IMR-90 (cell line): ENCODE measurements at regions not wholly inside any gene's neighbourhood (a gene's known extent, or its start where the extent isn't known, plus 50 kb on each side); places are given as distances from the start of the nearest gene placed in this dataset.
"Not testable (repeated sequence)": the region's sequence is repeated elsewhere in the genome, so short reads cannot be mapped to it uniquely, and the experiment has no call there.

Experiments used
- ATAC-seq: fragments of 200-7000 bp; cut with Tn5 transposase; 2 replicates; pipeline ENCODE4 v1.9.1; 2020; ENCODE audit warnings: low read depth, mild to moderate bottlenecking, moderate library complexity
- BruUV-seq: library from RNA; stranded (reverse); fragments of 400-500 nt; replicated peaks from 2 replicates; lab custom pipeline; 2021; lab: Mats Ljungman, UMichigan
- CTCF ChIA-PET: fragments of 300-600 bp; formaldehyde crosslinking; extraction: SDS; loops from one replicate; lab custom pipeline; 2021; ENCODE audit warnings: antibody characterized with exemption; lab: Yijun Ruan, JAX
- POLR2A ChIA-PET: fragments of 300-600 bp; sonication (Branson Sonifier 250); formaldehyde crosslinking; loops from one replicate; lab custom pipeline; 2022; ENCODE audit warnings: antibody characterized with exemption; ENCODE audit not compliant: unreplicated experiment; lab: Charles Lee
- DNase-seq: peaks from one replicate; pipeline ENCODE4 v3.0.0; 2013
- H2AFZ ChIP-seq: replicated peaks from 2 replicates; pipeline ENCODE3; 2013; ENCODE audit warnings: low read length, mild to moderate bottlenecking; ENCODE audit not compliant: poor library complexity
- H2AK5ac ChIP-seq: 2 replicates; pipeline ENCODE4 v1.6.1; 2013; ENCODE audit warnings: low read depth, low read length, inconsistent platforms
- H2AK9ac ChIP-seq: replicated peaks from 2 replicates; pipeline ENCODE3; 2013; ENCODE audit warnings: mild to moderate bottlenecking, low read depth, low read length, moderate library complexity; ENCODE audit not compliant: poor library complexity
- H2BK120ac ChIP-seq: 2 replicates; pipeline ENCODE4 v1.6.1; 2013; ENCODE audit warnings: low read depth, low read length, inconsistent platforms
- H2BK15ac ChIP-seq: 3 replicates; pipeline ENCODE4 v1.6.1; 2013; ENCODE audit warnings: low read depth, low read length, inconsistent platforms
- H2BK20ac ChIP-seq: 2 replicates; pipeline ENCODE4 v1.6.1; 2013; ENCODE audit warnings: low read depth, mild to moderate bottlenecking, inconsistent platforms, low read length, moderate library complexity
- H2BK5ac ChIP-seq: 2 replicates; pipeline ENCODE4 v1.6.1; 2013; ENCODE audit warnings: mild to moderate bottlenecking, low read depth, low read length, inconsistent platforms; ENCODE audit not compliant: poor library complexity, severe bottlenecking
- H3K14ac ChIP-seq: replicated peaks from 2 replicates; pipeline ENCODE4 v1.6.1; 2013; ENCODE audit warnings: low read depth, low read length, inconsistent platforms
- H3K18ac ChIP-seq: 2 replicates; pipeline ENCODE4 v1.6.1; 2013; ENCODE audit warnings: low read depth, low read length, control low read depth
- H3K23ac ChIP-seq: 2 replicates; pipeline ENCODE4 v1.6.1; 2013; ENCODE audit warnings: low read depth, low read length, inconsistent platforms
- H3K27ac ChIP-seq: 2 replicates; pipeline ENCODE4 v1.5.1; 2013; ENCODE audit warnings: mild to moderate bottlenecking, control low read depth, low read length; ENCODE audit not compliant: insufficient read depth
- H3K27me3 ChIP-seq: 2 replicates; pipeline ENCODE4 v1.6.1; 2013; ENCODE audit warnings: low read length; ENCODE audit not compliant: control insufficient read depth, insufficient read depth
- H3K36me3 ChIP-seq: 2 replicates; pipeline ENCODE4 v1.6.1; 2013; ENCODE audit warnings: low read length, mixed read lengths; ENCODE audit not compliant: control insufficient read depth, insufficient read depth
- H3K4ac ChIP-seq: 2 replicates; pipeline ENCODE4 v1.6.1; 2013; ENCODE audit warnings: low read depth, low read length, inconsistent platforms
- H3K4me1 ChIP-seq: 2 replicates; pipeline ENCODE4 v1.6.1; 2013; ENCODE audit warnings: low read length, mixed read lengths; ENCODE audit not compliant: control insufficient read depth, insufficient read depth
- H3K4me2 ChIP-seq: 2 replicates; pipeline ENCODE4 v1.6.1; 2013; ENCODE audit warnings: low read depth, mild to moderate bottlenecking, control low read depth, low read length, moderate library complexity
- H3K4me3 ChIP-seq: 2 replicates; pipeline ENCODE4 v1.5.1; 2013; ENCODE audit warnings: low read depth, mild to moderate bottlenecking, control low read depth, low read length, moderate library complexity; ENCODE audit not compliant: insufficient read depth
- H3K56ac ChIP-seq: 2 replicates; pipeline ENCODE4 v1.6.1; 2013; ENCODE audit warnings: low read length, inconsistent platforms; ENCODE audit not compliant: insufficient read depth; ENCODE audit errors: extremely low read depth
- H3K79me1 ChIP-seq, 2 experiments: 2 replicates each; pipeline ENCODE4 v1.6.1; 2013; ENCODE audit warnings: low read length in 2 of 2, inconsistent platforms in 1 of 2, low read depth in 1 of 2
- H3K9ac ChIP-seq: 2 replicates; pipeline ENCODE4 v1.6.1; 2013; ENCODE audit warnings: low read depth, low read length, control low read depth
- H3K9me1 ChIP-seq: 2 replicates; pipeline ENCODE4 v1.6.1; 2013; ENCODE audit warnings: low read length, inconsistent platforms; ENCODE audit not compliant: insufficient read depth
- H3K9me3 ChIP-seq: 2 replicates; pipeline ENCODE4 v1.6.1; 2013; ENCODE audit warnings: low read length; ENCODE audit not compliant: control insufficient read depth, insufficient read depth
- H4K20me1 ChIP-seq: 2 replicates; pipeline ENCODE4 v1.6.1; 2013; ENCODE audit warnings: low read length, inconsistent platforms; ENCODE audit not compliant: insufficient read depth
- H4K5ac ChIP-seq: 2 replicates; pipeline ENCODE4 v1.6.1; 2013; ENCODE audit warnings: mild to moderate bottlenecking, low read depth, low read length, control low read depth
- H4K8ac ChIP-seq, 2 experiments: 2 replicates each; pipeline ENCODE4 v1.6.1; 2013; ENCODE audit warnings: low read depth in 2 of 2, low read length in 2 of 2, control low read depth in 1 of 2, inconsistent platforms in 1 of 2
- H4K91ac ChIP-seq: 2 replicates; pipeline ENCODE4 v1.6.1; 2013; ENCODE audit warnings: low read depth, low read length, inconsistent platforms; ENCODE audit not compliant: insufficient read depth
- WGBS, 2 experiments: methylation state at CpG; one replicate each; pipeline versions ENCODE4 v1.1.5 to v1.1.7; 2013; ENCODE audit warnings: missing lambda C conversion rate in 2 of 2; ENCODE audit not compliant: insufficient read length in 1 of 2; ENCODE audit errors: extremely low coverage in 2 of 2; 5-methylcytosine and 5-hydroxymethylcytosine counted together
- dilution Hi-C: fragments of 300-500 bp; cut with HindIII; formaldehyde crosslinking; loops from one replicate; pipeline ENCODE4 v1.14.3; 2018; ENCODE audit warnings: low sequenced_read_pairs; ENCODE audit not compliant: unreplicated experiment
- in situ Hi-C: fragments of 300-500 bp; cut with MboI; formaldehyde crosslinking; loops from 3 replicates; pipeline ENCODE4 v1.14.3; 2019; ENCODE audit warnings: low sequenced_read_pairs, inconsistent platforms, mixed read lengths
- intact Hi-C: fragments of 100-400 bp; cut with micrococcal nuclease; formaldehyde crosslinking; loops from 2 replicates; pipeline ENCODE4 v1.10.0; 2022

- H3K4me2 ChIP-seq, dilution Hi-C loops, H3K4ac ChIP-seq, H2BK5ac ChIP-seq, CTCF ChIA-PET, BruUV-seq, H3K23ac ChIP-seq, H3K9me3 ChIP-seq, POLR2A ChIA-PET, H3K27me3 ChIP-seq, H4K20me1 ChIP-seq, H3K9me1 ChIP-seq, DNase-seq, H4K5ac ChIP-seq, H2BK15ac ChIP-seq, H2AK9ac ChIP-seq, H3K79me1 ChIP-seq, H3K4me3 ChIP-seq, H3K4me1 ChIP-seq, H3K18ac ChIP-seq, H3K56ac ChIP-seq, H2AFZ ChIP-seq, H2BK120ac ChIP-seq, H4K91ac ChIP-seq, H2AK5ac ChIP-seq, H3K36me3 ChIP-seq, intact Hi-C loops, H4K8ac ChIP-seq, ATAC-seq, H3K27ac ChIP-seq, H3K14ac ChIP-seq, in situ Hi-C loops, H3K9ac ChIP-seq, H2BK20ac ChIP-seq: not testable (repeated sequence)
- WGBS, 2 experiments, result no CpG with 5 or more reads among the region's 8 CpGs
These were observed 74.3 kb downstream of the CYP26B1 start for GRCh38 chr2:72073373-72073772.

DNA sequence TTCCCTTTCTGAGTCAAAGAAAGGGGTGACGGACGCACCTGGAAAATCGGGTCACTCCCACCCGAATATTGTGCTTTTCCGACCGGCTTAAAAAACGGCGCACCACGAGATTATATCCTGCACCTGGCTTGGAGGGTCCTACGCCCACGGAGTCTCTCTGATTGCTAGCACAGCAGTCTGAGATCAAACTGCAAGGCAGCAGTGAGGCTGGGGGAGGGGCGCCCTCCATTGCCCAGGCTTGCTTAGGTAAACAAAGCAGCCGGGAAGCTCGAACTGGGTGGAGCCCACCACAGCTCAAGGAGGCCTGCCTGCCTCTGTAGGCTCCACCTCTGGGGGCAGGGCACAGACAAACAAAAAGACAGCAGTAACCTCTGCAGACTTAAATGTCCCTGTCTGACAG is 83.5 kb downstream of the CYP26B1 start:
- H3K4me3 ChIP-seq, H2BK20ac ChIP-seq, BruUV-seq, H3K79me1 ChIP-seq, H3K18ac ChIP-seq, H2AK9ac ChIP-seq, H3K36me3 ChIP-seq, H2BK120ac ChIP-seq, H3K4me1 ChIP-seq, ATAC-seq, DNase-seq, H4K91ac ChIP-seq, H3K56ac ChIP-seq, in situ Hi-C loops, H3K14ac ChIP-seq, H3K9me3 ChIP-seq, H3K9me1 ChIP-seq, POLR2A ChIA-PET, H3K9ac ChIP-seq, H2AK5ac ChIP-seq, H2BK5ac ChIP-seq, CTCF ChIA-PET, H3K4me2 ChIP-seq, H4K5ac ChIP-seq, H3K23ac ChIP-seq, H2AFZ ChIP-seq, H4K20me1 ChIP-seq, H2BK15ac ChIP-seq, H3K4ac ChIP-seq, H4K8ac ChIP-seq, H3K27me3 ChIP-seq, dilution Hi-C loops, H3K27ac ChIP-seq, intact Hi-C loops: not testable (repeated sequence)
- no CpG with 5 or more reads among the region's 14 CpGs for WGBS, 2 experiments
